H1 (cell line): ENCODE measurements at regions not wholly inside any gene's neighbourhood (a gene's known extent, or its start where the extent isn't known, plus 50 kb on each side); places are given as distances from the start of the nearest gene placed in this dataset.

ENCODE experiments used
- EGR1 ChIP-seq: IDR thresholded peaks from 2 replicates; pipeline ENCODE4 v1.6.1; 2011; ENCODE audit warnings: low read depth, low read length, borderline replicate concordance
- GABPA ChIP-seq: IDR thresholded peaks from 2 replicates; pipeline ENCODE4 v1.6.1; 2011; ENCODE audit warnings: mild to moderate bottlenecking, low read length, moderate library complexity, borderline replicate concordance; ENCODE audit not compliant: insufficient read depth
- SIN3A ChIP-seq, 2 experiments: IDR thresholded peaks in 1 of 2; conservative IDR thresholded peaks in 1 of 2; 2 replicates each; pipeline ENCODE4 v1.6.1; 2011 to 2012; ENCODE audit warnings: low read length in 2 of 2, improper control_type of control experiment in 1 of 2, low read depth in 1 of 2, mild to moderate bottlenecking in 1 of 2
- YY1 ChIP-seq: IDR thresholded peaks from 2 replicates; pipeline ENCODE4 v1.6.1; 2011; ENCODE audit warnings: low read depth, mild to moderate bottlenecking, low read length
- TF ChIP-seq, protein P1 (sequence below): IDR thresholded peaks from 2 replicates; pipeline ENCODE4 v1.6.1; 2012; ENCODE audit warnings: low read length, inconsistent platforms

GRCh38 chr6:33861722-33862121 is 57.9 kb upstream of the MLN start (continued):
- TF ChIP-seq, protein P1, sequence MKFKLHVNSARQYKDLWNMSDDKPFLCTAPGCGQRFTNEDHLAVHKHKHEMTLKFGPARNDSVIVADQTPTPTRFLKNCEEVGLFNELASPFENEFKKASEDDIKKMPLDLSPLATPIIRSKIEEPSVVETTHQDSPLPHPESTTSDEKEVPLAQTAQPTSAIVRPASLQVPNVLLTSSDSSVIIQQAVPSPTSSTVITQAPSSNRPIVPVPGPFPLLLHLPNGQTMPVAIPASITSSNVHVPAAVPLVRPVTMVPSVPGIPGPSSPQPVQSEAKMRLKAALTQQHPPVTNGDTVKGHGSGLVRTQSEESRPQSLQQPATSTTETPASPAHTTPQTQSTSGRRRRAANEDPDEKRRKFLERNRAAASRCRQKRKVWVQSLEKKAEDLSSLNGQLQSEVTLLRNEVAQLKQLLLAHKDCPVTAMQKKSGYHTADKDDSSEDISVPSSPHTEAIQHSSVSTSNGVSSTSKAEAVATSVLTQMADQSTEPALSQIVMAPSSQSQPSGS = no peak
- TF ChIP-seq YY1 (no peak), EGR1 (no peak), GABPA (no peak), SIN3A (conservative IDR thresholded peaks at IDR 0.05 in 1 of 2, IDR thresholded peaks at IDR 0.05 in 1 of 2; ENCODE audit: low read depth in 1 of 2, low read length in 2 of 2) (no peak)
